Fibroblast of lung (primary cell): ENCODE measurements at regions not wholly inside any gene's neighbourhood (a gene's known extent, or its start where the extent isn't known, plus 50 kb on each side); places are given as distances from the start of the nearest gene placed in this dataset.

Source experiments
- CTCF ChIP-seq, 2 donors: IDR thresholded peaks in 1 of 2; conservative IDR thresholded peaks in 1 of 2; 1 replicate in 1 of 2; 2 replicates in 1 of 2; pipeline ENCODE4 v1.5.1; 2011 to 2012; ENCODE audit warnings: low read length in 2 of 2, control low read depth in 1 of 2, inconsistent platforms in 1 of 2, low read depth in 1 of 2, mild to moderate bottlenecking in 1 of 2
- EZH2 ChIP-seq: IDR thresholded peaks from 2 replicates; pipeline ENCODE4 v1.5.1; 2012; ENCODE audit warnings: low read length, control low read depth, mild to moderate bottlenecking; ENCODE audit errors: missing control alignments

- no peak for TF ChIP-seq EZH2
- no peak for TF ChIP-seq CTCF (conservative IDR thresholded peaks at IDR 0.05 in 1 of 2, IDR thresholded peaks at IDR 0.05 in 1 of 2; ENCODE audit: low read depth in 1 of 2, low read length in 2 of 2)
Observed at GRCh38 chr13:64648293-64648692, 2581.8 kb downstream of the PCDH9 start.
